ENCODE measurements at regions not wholly inside any gene's neighbourhood (a gene's known extent, or its start where the extent isn't known, plus 50 kb on each side); places are given as distances from the start of the nearest gene placed in this dataset.

GRCh38 chr2:18050001-18050400, 171.5 kb downstream of the KCNS3 start:
- POLR2A ChIA-PET (ENCODE audit: unreplicated experiment): no interaction called here
- H3K14ac ChIP-seq (replicated peaks; ENCODE audit: low read depth, low read length): no peak overlapping the region
- no peak overlapping the region for H2BK15ac ChIP-seq (ENCODE audit: low read depth, low read length)
- no peak overlapping the region for H3K18ac ChIP-seq (ENCODE audit: low read depth, low read length)
- intact Hi-C loops (cut with micrococcal nuclease) (no loop called here), in situ Hi-C loops (cut with MboI; ENCODE audit: low sequenced_read_pairs) (no loop called here), dilution Hi-C loops (cut with HindIII; ENCODE audit: low sequenced_read_pairs, unreplicated experiment) (no loop called here)
- H2AK5ac ChIP-seq (ENCODE audit: low read depth, low read length): no peak overlapping the region
- no peak overlapping the region for H2BK5ac ChIP-seq (ENCODE audit: low read depth, low read length, poor library complexity, severe bottlenecking)
- ATAC-seq (ENCODE audit: low read depth) (no peak), DNase-seq (no peak)
- H2AFZ ChIP-seq (replicated peaks; ENCODE audit: low read length, poor library complexity): no peak overlapping the region
- H4K91ac ChIP-seq (ENCODE audit: insufficient read depth, low read depth, low read length): no peak overlapping the region
- no peak overlapping the region for H3K9ac ChIP-seq (ENCODE audit: low read depth, low read length)
- H3K27me3 ChIP-seq (ENCODE audit: control insufficient read depth, insufficient read depth, low read length): no peaks in the 10 kb centered on the region; the same call in 1 of the 2 replicates
- no peaks in the 10 kb centered on the region for H4K20me1 ChIP-seq (ENCODE audit: insufficient read depth, low read length)
- H3K27ac ChIP-seq (ENCODE audit: insufficient read depth, low read length): no peak overlapping the region
- H4K5ac ChIP-seq (ENCODE audit: low read depth, low read length): no peak overlapping the region
- no peaks in the 10 kb centered on the region for H3K79me1 ChIP-seq (ENCODE audit: low read depth in 1 of 2, low read length in 2 of 2)
- no peak overlapping the region for H3K23ac ChIP-seq (ENCODE audit: low read depth, low read length)
- no peak overlapping the region for H3K4me3 ChIP-seq (ENCODE audit: insufficient read depth, low read depth, low read length)
- no TSS peak for BruUV-seq (replicated peaks)
- no peak overlapping the region for H4K8ac ChIP-seq (ENCODE audit: low read depth in 2 of 2, low read length in 2 of 2)
- CTCF ChIA-PET: interaction anchor here (0.6 to 1.1 kb wide), 6 partner anchors 12 to 590 kb away, joined by 3 to 4 read pairs (median 3); no protein-coding TSS in a partner anchor
- H2BK120ac ChIP-seq (ENCODE audit: low read depth, low read length): no peak overlapping the region
- no peak overlapping the region for H2BK20ac ChIP-seq (ENCODE audit: low read depth, low read length)
- no peak overlapping the region for H3K4ac ChIP-seq (ENCODE audit: low read depth, low read length)
- H3K4me2 ChIP-seq (ENCODE audit: low read depth, low read length): no peak overlapping the region
- no peak overlapping the region for H3K56ac ChIP-seq (ENCODE audit: extremely low read depth, insufficient read depth, low read length)
- H3K36me3 ChIP-seq (ENCODE audit: control insufficient read depth, insufficient read depth, low read length): no peaks in the 10 kb centered on the region
- TF ChIP-seq POLR2A (IDR thresholded peaks at IDR 0.05; ENCODE audit: low read depth, low read length) (no peak), RFX5 (IDR thresholded peaks at IDR 0.05; ENCODE audit: low read depth, low read length) (no peak), MAZ (IDR thresholded peaks at IDR 0.05; ENCODE audit: borderline replicate concordance, low read depth, low read length) (no peak), SMC3 (IDR thresholded peaks at IDR 0.05; ENCODE audit: low read depth, low read length) (no peak), MAFK (IDR thresholded peaks at IDR 0.05; ENCODE audit: low read depth, low read length) (no peak), MXI1 (IDR thresholded peaks at IDR 0.05; ENCODE audit: borderline replicate concordance, low read depth, low read length) (no peak), FOS (IDR thresholded peaks at IDR 0.05; ENCODE audit: low read depth, low read length) (no peak), BHLHE40 (IDR thresholded peaks at IDR 0.05; ENCODE audit: low read depth, low read length) (no peak), ELK1 (IDR thresholded peaks at IDR 0.05; ENCODE audit: borderline replicate concordance, low read depth, low read length) (no peak), NFE2L2 (IDR thresholded peaks at IDR 0.05; ENCODE audit: low read depth, low read length) (no peak)
- no peaks in the 10 kb centered on the region for H3K9me3 ChIP-seq (ENCODE audit: control insufficient read depth, insufficient read depth, low read length)
- peaks cover 7% of the 10 kb centered on the region for H3K4me1 ChIP-seq (ENCODE audit: control insufficient read depth, insufficient read depth, low read length)
- H2AK9ac ChIP-seq (replicated peaks; ENCODE audit: low read depth, low read length, poor library complexity): no peak overlapping the region
- WGBS, 2 experiments (ENCODE audit: extremely low coverage in 2 of 2, insufficient read length in 1 of 2): 80% methylated on average over 1 of the region's 6 CpGs; no CpG with 5 or more reads in 1 of the 2 experiments
- peaks cover 4% of the 10 kb centered on the region; the same call in 1 of the 2 replicates for H3K9me1 ChIP-seq (ENCODE audit: insufficient read depth, low read length)

All from IMR-90 (cell line).